Stimulated activated naive B cell treated with anti-CD40 and anti-IgM and Interleukin-4, amounts not matched to agents 10 μg/mL and 1 μg/mL and 100 μg/mL, for 72 hours (primary cell): ENCODE measurements at regions not wholly inside any gene's neighbourhood (a gene's known extent, or its start where the extent isn't known, plus 50 kb on each side); places are given as distances from the start of the nearest gene placed in this dataset.
"Not testable (repeated sequence)": the region's sequence is repeated elsewhere in the genome, so short reads cannot be mapped to it uniquely, and the experiment has no call there.

Experiments
- ATAC-seq, 2 donors: fragments of 150-1000 bp; cut with Tn5 transposase; replicated peaks; 2 replicates each; pipeline ENCODE4 v1.10.0; 2021; ENCODE audit warnings: moderate library complexity in 1 of 2
- DNase-seq: peaks from one replicate; pipeline ENCODE4 v3.0.0; 2021
- H3K27ac Mint-ChIP-seq: one replicate; pipeline ENCODE4 v1.8.0; 2022; ENCODE audit warnings: mild to moderate bottlenecking, mixed read lengths
- H3K27me3 Mint-ChIP-seq, 2 donors: one replicate each; pipeline ENCODE4 v1.8.0; 2022; ENCODE audit warnings: mixed read lengths in 2 of 2
- H3K36me3 Mint-ChIP-seq, 2 donors: one replicate each; pipeline ENCODE4 v1.8.0; 2022; ENCODE audit warnings: mixed read lengths in 2 of 2, mild to moderate bottlenecking in 1 of 2
- H3K4me1 Mint-ChIP-seq, 2 donors: one replicate each; pipeline ENCODE4 v1.8.0; 2022; ENCODE audit warnings: mixed read lengths in 2 of 2, mild to moderate bottlenecking in 1 of 2
- H3K4me3 Mint-ChIP-seq, 2 donors: one replicate each; pipeline ENCODE4 v1.8.0; 2022; ENCODE audit warnings: mild to moderate bottlenecking in 2 of 2, mixed read lengths in 2 of 2, moderate library complexity in 1 of 2
- H3K9me3 Mint-ChIP-seq, 2 donors: one replicate each; pipeline ENCODE4 v1.8.0; 2022; ENCODE audit warnings: mixed read lengths in 2 of 2, mild to moderate bottlenecking in 1 of 2

DNA sequence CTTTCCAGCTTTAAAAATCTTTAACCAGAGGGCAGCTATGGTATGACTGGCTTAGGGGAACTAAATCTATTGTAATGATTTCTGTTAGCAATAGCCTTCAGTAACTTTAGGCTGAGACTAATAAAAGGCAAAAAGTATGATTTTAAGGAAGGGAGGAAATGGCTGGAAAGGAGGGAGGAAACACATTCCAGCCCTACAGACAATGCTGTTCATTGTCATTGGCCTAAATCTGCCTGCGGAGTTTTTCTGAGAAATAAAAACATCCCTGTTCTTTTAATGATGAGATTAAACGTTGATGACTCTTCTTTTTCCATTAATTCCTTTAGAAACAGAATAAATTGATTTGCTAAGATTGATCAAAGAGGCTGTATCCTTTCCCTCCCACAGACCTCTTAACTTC lies 99.6 kb upstream of the GRAMD1B start:
- Mint-ChIP-seq H3K27ac (no peak overlapping the region), H3K4me3 (no peak overlapping the region), H3K4me1 (peaks cover 4 to 5% of the 10 kb centered on the region in 2 donors), H3K9me3 (peaks cover 3% of the 10 kb centered on the region in 2 donors), H3K36me3 (no peaks in the 10 kb centered on the region), H3K27me3 (peaks cover 0 to 3% of the 10 kb centered on the region in 2 donors)
- DNase-seq (no peak), ATAC-seq (no peak)

DNA sequence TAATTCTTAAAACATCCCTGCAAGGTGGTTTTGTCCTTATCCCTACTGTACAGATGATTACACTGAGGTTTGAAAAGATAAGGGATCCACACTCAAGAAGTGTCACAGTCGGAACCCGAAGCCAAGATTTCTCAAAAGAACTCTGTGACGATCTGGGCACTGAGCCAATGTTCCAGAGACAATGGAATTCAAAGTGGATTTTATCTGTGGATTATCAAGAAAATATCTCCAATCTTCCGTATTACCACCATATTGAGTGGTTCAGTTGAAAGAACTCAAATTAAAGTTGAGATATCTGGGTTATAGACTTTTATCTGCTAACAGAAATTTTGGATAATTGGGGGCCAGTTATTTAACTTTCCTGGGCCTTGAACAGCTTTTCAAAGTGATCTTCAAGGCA lies 100.0 kb upstream of the GRAMD1B start:
- H3K36me3 Mint-ChIP-seq: no peaks in the 10 kb centered on the region
- no peak for ATAC-seq

DNA sequence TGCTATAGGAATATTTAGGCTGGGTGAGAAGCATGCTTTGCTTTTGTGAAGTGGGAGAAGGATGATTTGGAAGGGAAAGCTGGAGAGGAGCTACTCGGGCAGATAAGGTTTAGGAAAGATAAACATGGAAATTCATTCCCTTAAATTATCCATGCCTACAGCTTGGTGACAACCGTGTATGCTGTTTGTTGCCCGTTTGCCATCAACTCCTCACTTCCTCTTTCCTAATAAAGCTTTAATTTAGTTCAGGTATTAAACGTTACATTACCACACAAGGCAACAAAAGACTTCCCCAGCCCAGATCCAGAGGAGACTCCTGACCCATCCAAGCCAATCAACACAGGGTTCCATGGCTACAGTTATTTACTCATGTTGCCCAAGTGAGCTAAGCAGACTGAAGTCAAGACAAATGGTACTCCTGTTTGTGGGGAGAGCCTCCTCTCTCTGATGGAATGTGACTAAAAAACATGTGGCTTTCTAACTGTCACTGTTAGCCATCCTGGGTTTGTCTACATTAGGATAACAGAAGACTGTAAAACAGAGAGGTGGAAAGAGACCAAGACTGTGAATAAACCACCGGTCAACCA lies 101.7 kb upstream of the GRAMD1B start:
- ATAC-seq (no peak), DNase-seq (no peak)
- Mint-ChIP-seq H3K27ac (no peak overlapping the region), H3K9me3 (no peaks in the 10 kb centered on the region), H3K4me3 (no peak overlapping the region), H3K27me3 (no peaks in the 10 kb centered on the region), H3K36me3 (no peaks in the 10 kb centered on the region), H3K4me1 (peaks cover 4 to 5% of the 10 kb centered on the region in 2 donors)

More for the DNA sequence above, 100.0 kb upstream of the GRAMD1B start:
- H3K9me3 Mint-ChIP-seq: peaks cover 3% of the 10 kb centered on the region in 2 donors
- H3K27ac Mint-ChIP-seq: no peak overlapping the region
- peaks cover 4 to 5% of the 10 kb centered on the region in 2 donors for H3K4me1 Mint-ChIP-seq
- no peak for DNase-seq
- H3K4me3 Mint-ChIP-seq: no peak overlapping the region
- peaks cover 0 to 3% of the 10 kb centered on the region in 2 donors for H3K27me3 Mint-ChIP-seq

DNA sequence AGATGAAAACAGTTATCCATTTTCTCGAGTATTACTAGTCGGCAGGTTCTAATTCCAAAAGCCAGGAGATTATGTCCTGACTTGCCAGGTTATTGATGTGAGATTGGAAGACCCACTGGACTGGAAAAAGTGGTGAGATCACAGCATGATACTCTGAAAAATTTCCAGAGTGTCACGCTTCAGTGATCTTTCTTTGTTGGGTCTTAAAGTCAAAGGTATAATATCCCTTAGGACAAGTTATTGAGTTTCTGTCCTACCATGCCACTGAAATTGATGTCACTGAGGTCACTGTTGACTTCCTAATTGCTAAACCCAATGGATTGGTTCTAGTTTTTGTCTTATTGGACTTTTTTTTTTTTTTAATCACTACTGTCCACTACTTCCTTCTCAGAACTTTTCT lies 104.5 kb upstream of the GRAMD1B start:
- DNase-seq (no peak), ATAC-seq (no peak)
- Mint-ChIP-seq H3K9me3 (no peaks in the 10 kb centered on the region), H3K4me1 (peaks cover 4 to 5% of the 10 kb centered on the region in 2 donors), H3K27me3 (no peaks in the 10 kb centered on the region), H3K36me3 (no peaks in the 10 kb centered on the region), H3K4me3 (no peak overlapping the region), H3K27ac (no peak overlapping the region)

DNA sequence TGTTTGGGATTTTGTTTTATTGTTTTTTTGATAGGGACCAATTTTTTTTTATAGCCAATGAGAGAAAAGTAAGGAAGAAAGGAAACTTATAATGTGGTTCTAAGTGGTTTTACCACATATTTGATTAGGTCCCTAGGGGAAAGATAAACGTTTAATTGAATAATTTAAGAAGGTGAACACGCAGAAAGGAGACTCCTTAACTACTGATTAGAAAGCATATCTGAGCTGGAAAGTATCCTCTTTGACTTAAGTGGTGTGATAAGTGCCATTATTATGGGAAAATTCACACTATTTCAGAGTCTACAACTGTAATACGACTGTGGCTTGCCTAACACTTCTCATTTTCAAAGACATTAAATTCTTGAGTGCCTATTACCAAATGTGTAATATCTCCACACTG lies 106.5 kb upstream of the GRAMD1B start:
- Mint-ChIP-seq H3K9me3 (no peaks in the 10 kb centered on the region), H3K27me3 (no peaks in the 10 kb centered on the region), H3K4me1 (peaks cover 4 to 5% of the 10 kb centered on the region in 2 donors), H3K36me3 (no peaks in the 10 kb centered on the region), H3K27ac (no peak overlapping the region), H3K4me3 (no peak overlapping the region)
- DNase-seq: no peak
- ATAC-seq: no peak

DNA sequence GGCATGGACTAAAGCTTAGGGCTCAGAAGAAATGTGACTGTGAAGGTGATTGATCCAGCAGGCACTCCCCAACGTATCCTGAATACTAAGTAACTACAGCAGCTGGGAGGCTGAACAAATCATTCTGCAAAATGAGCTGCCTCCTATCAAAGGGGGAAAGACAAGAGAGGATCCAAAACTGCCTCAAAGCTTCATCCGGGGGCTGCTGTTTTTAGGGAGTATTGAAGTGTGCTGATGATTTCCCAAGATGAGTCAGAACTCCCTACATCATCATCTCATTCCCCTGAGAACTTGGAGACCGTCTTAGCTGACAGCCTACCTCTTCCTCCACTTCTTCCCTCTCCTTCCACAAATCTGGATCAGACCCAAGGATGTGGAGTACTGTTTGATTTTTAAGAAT lies 108.4 kb upstream of the GRAMD1B start:
- Mint-ChIP-seq H3K9me3 (peaks cover 0 to 2% of the 10 kb centered on the region in 2 donors), H3K4me1 (no peaks in the 10 kb centered on the region), H3K27ac (no peak overlapping the region), H3K4me3 (no peak overlapping the region), H3K36me3 (no peaks in the 10 kb centered on the region), H3K27me3 (no peaks in the 10 kb centered on the region)
- ATAC-seq: no peak
- DNase-seq: no peak

DNA sequence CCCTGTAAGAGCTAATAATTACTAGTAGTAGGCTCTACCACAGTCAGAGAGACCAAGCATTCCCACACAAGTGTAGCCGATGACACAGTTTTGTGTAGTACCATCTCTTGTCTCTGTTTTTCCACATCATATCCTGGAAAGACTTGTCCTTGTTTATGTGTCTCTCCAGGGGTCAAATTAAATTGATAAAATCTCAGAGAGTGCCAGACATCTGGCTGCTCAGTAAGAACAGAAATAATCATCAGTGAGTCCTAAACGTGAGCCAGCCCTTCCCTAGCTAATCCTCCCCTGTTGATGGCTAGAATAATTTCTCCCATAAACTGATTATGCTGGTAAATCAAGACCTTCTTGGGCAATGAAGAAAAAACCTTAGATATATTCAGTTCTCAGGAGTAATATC lies 111.4 kb upstream of the GRAMD1B start:
- ATAC-seq (no peak), DNase-seq (no peak)
- no peaks in the 10 kb centered on the region for H3K4me1 Mint-ChIP-seq
- H3K27ac Mint-ChIP-seq: no peak overlapping the region
- no peak overlapping the region for H3K4me3 Mint-ChIP-seq
- H3K9me3 Mint-ChIP-seq: peaks cover 0 to 2% of the 10 kb centered on the region in 2 donors
- H3K36me3 Mint-ChIP-seq: no peaks in the 10 kb centered on the region
- H3K27me3 Mint-ChIP-seq: no peaks in the 10 kb centered on the region

DNA sequence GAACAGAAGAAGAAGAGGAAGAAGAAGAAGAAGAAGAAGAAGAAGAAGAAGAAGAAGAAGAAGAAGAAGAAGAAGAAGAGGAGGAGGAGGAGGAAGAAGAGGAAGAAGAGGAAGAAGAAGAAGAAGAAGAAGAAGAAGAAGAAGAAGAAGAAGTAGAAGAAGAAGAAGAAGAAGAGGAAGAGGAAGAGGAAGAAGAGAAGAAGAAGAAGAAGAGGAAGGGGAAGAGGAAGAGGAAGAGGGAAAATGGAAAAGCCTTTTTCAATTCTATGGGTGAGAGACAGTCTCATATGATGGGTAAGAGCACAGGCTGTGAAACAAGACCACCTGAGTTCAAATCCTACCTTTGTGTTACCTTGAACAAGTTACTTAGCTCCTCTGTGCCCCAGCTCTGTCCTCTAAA lies 111.9 kb upstream of the GRAMD1B start:
- H3K4me1 Mint-ChIP-seq, H3K36me3 Mint-ChIP-seq, H3K9me3 Mint-ChIP-seq, DNase-seq, H3K27me3 Mint-ChIP-seq, ATAC-seq, H3K4me3 Mint-ChIP-seq, H3K27ac Mint-ChIP-seq: not testable (repeated sequence)

DNA sequence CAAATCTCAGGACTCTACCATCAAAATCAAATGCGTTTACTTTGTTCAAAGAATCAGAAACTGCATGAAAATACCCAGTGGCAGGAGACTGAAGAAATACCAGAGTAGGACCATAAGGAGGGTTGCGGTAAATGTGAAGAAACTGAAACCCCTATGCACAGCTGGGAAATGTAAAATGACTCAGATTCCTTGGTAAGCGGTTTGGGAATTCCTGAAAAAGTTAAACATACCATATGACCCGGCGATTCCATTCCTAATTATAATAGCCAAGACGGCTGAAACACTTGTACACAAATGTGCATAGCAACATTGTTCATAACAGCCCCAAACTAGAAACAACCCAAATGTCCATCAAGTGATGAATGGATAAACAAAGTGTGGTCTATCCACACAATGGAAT lies 114.1 kb upstream of the GRAMD1B start:
- H3K27me3 Mint-ChIP-seq: no peaks in the 10 kb centered on the region
- ATAC-seq: no peak

DNA sequence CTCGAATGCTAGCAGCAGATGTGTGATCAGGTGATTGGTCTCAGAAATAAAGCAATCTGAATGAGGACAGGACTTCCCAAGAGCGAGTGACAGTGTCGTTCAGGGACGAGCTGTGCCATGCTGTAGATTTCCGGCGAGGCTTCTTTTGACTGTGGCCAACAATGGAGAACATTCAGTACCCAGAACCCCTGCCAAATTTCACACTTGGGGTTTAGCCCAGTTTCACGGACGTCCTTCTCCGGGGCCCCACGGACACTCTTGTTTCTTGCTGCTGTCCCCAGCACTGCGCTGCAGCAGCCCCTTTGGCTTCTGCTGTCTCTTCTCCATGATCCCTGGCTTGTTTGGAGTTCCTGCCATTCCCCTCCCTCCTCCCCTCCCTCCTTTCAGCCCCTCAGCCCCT lies 115.1 kb upstream of the GRAMD1B start:
- H3K27me3 Mint-ChIP-seq: no peaks in the 10 kb centered on the region
- H3K36me3 Mint-ChIP-seq: no peaks in the 10 kb centered on the region
- ATAC-seq (no peak), DNase-seq (no peak)
- no peak overlapping the region for H3K4me3 Mint-ChIP-seq
- H3K4me1 Mint-ChIP-seq: no peaks in the 10 kb centered on the region
- H3K27ac Mint-ChIP-seq: no peak overlapping the region
- peaks cover 0 to 2% of the 10 kb centered on the region in 2 donors for H3K9me3 Mint-ChIP-seq

More for the DNA sequence above, 114.1 kb upstream of the GRAMD1B start:
- H3K27ac Mint-ChIP-seq: no peak overlapping the region
- no peaks in the 10 kb centered on the region for H3K4me1 Mint-ChIP-seq
- H3K4me3 Mint-ChIP-seq: no peak overlapping the region
- peaks cover 0 to 2% of the 10 kb centered on the region in 2 donors for H3K9me3 Mint-ChIP-seq
- no peaks in the 10 kb centered on the region for H3K36me3 Mint-ChIP-seq
- no peak for DNase-seq

DNA sequence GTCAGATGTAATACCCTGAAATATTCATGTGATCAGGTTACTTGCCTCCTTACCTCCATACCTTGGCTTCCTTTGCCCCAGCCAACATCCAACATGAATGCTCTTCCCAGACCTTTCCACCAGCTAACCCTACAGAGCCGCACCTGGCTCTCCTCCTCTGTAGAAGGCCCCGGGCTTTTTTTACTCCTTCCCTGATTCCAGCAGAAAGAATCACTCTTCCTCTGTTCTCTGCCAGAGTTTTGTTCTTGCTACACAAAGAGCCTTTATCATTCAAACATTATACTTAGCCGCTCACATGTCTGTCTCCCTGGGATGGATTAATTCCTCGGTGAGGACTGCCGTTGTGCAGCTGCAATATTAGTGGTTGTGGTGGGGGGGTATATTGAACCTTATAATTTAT lies 116.8 kb upstream of the GRAMD1B start:
- H3K36me3 Mint-ChIP-seq: no peaks in the 10 kb centered on the region
- H3K4me3 Mint-ChIP-seq: no peak overlapping the region
- H3K9me3 Mint-ChIP-seq: peaks cover 0 to 2% of the 10 kb centered on the region in 2 donors
- H3K4me1 Mint-ChIP-seq: no peaks in the 10 kb centered on the region
- no peak for DNase-seq
- no peak overlapping the region for H3K27ac Mint-ChIP-seq
- H3K27me3 Mint-ChIP-seq: no peaks in the 10 kb centered on the region
- no peak for ATAC-seq

DNA sequence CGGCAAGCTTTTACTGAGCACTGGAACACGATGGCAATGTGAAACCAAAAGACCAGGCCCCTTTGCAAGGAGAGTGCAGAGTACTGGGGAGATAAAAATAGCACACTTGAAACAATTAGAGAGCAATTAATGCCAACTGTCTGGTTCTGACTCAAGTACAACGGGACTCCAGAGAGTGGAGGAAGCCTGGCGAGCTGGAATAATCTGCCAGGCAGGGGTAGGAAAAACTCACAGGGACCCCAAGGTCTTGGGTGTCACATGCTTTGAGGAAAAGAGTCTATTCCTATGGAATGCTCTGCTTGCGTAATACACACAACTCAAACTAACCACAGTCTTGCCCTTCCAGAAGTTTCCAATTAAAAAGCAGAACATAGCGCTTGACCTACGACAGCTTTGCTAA lies 113.0 kb upstream of the CLMP start:
- Mint-ChIP-seq H3K4me3 (no peak overlapping the region), H3K27ac (no peak overlapping the region), H3K9me3 (no peaks in the 10 kb centered on the region), H3K27me3 (peaks cover 0 to 15% of the 10 kb centered on the region in 2 donors), H3K36me3 (no peaks in the 10 kb centered on the region), H3K4me1 (peaks cover 2 to 17% of the 10 kb centered on the region in 2 donors)
- DNase-seq (no peak), ATAC-seq (no peak)

DNA sequence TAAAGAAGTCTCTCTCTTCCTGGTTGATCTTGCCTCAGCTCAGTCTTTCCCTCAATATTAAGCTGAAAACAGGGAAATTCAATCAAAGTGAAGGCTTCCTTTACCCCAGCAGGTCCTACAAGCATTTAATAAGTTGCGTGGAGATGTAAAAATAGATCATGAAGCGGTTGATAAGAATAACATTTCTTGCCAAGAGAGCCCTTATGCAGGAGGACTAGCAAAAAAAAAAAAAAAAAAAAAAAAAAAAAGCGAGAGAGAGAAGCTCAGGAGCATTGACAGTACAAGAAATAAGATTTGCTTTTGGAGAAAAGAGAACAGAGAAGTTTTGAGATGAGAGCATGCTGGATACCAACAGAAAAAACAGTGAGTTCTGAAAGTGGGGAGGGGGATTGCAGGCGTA lies 112.2 kb upstream of the CLMP start:
- H3K27me3 Mint-ChIP-seq: peaks cover 4 to 21% of the 10 kb centered on the region in 2 donors

DNA sequence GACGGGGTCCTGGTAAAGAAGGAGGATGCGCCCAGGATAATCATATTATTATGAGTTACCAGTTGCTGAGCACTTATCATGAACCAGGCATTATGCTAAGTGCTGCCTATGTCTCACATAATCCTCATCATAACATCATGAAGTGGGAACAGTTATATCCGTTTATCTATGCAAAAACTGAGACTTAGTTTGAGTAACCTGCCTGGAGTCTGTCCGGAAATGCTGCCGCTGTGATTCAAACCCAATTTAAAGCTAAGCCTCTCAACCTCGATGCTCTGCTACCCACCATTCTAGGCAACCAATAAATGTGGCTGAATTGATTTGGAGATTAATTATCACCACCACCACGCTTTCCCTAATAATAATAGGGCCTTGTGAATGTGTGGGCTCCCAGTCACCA lies 111.5 kb upstream of the CLMP start:
- Mint-ChIP-seq H3K9me3 (no peaks in the 10 kb centered on the region), H3K27ac (no peak overlapping the region), H3K36me3 (no peaks in the 10 kb centered on the region), H3K4me1 (peaks cover 13 to 33% of the 10 kb centered on the region in 2 donors), H3K27me3 (peaks cover 4 to 26% of the 10 kb centered on the region in 2 donors), H3K4me3 (no peak overlapping the region)
- DNase-seq (no peak), ATAC-seq (no peak)

More for the DNA sequence above, 112.2 kb upstream of the CLMP start:
- Mint-ChIP-seq H3K4me1 (peaks cover 8 to 25% of the 10 kb centered on the region in 2 donors), H3K27ac (no peak overlapping the region), H3K36me3 (no peaks in the 10 kb centered on the region), H3K4me3 (no peak overlapping the region), H3K9me3 (no peaks in the 10 kb centered on the region)
- DNase-seq (no peak), ATAC-seq (no peak)

DNA sequence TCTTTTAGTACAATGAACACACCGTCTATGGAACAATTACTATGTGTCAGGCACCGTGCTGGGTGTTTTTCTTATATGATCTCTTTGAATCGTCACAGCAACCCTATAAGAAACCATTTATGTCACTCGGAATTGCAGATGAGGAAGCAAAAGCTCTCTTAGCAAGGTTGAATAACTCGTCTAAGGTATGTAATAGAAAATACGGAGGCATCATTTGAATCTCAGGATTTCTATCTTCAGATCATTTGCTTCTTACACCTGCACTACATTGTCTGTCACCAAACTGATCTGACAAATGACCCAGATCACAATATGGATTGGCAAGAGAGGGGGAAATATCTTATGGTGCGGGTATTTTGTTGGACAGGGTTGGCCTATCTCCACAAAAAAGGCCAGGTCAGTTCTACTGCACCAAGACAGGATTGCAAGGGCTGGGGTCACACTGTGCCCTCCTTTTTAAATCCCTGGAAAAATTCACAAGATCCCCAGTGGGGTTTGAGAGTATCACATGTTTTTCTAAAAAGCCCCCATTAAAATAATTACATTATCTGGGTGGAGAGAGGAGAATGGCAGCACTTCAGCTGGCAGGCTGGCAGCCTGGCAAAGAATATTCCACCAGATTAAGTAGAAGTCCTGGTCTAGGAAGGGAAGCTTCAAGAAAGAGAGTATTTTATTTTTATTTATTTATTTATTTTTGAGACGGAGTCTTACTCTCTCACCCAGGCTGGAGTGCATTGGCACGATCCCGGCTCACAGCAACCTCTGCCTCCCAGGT lies 110.7 kb upstream of the CLMP start:
- DNase-seq: no peak

More for the DNA sequence above, 110.7 kb upstream of the CLMP start:
- ATAC-seq: no peak
- Mint-ChIP-seq H3K4me3 (no peak overlapping the region), H3K36me3 (no peaks in the 10 kb centered on the region), H3K4me1 (peaks cover 13 to 38% of the 10 kb centered on the region in 2 donors), H3K27me3 (peaks cover 4 to 27% of the 10 kb centered on the region in 2 donors), H3K27ac (no peak overlapping the region), H3K9me3 (no peaks in the 10 kb centered on the region)
